LNCaP clone FGC (cell line): ENCODE measurements at regions not wholly inside any gene's neighbourhood (a gene's known extent, or its start where the extent isn't known, plus 50 kb on each side); places are given as distances from the start of the nearest gene placed in this dataset.
A peak's percentile ranks its signal among the peaks of the same experiment; 100 is the strongest.

Experiments used
- DNase-seq: peaks from one replicate; pipeline ENCODE4 v3.0.0-alpha.2; 2011; ENCODE audit warnings: low read depth
- H3K4me3 ChIP-seq: 2 replicates; pipeline ENCODE4 v1.5.1; 2011; ENCODE audit warnings: mild to moderate bottlenecking, low read depth, low read length, control low read depth
- TF ChIP-seq, protein P1 (sequence below): IDR thresholded peaks from 2 replicates; pipeline ENCODE4 v1.5.1; 2012; ENCODE audit warnings: mild to moderate bottlenecking; ENCODE audit not compliant: control insufficient read depth, insufficient read depth; ENCODE audit errors: extremely low read depth

DNA sequence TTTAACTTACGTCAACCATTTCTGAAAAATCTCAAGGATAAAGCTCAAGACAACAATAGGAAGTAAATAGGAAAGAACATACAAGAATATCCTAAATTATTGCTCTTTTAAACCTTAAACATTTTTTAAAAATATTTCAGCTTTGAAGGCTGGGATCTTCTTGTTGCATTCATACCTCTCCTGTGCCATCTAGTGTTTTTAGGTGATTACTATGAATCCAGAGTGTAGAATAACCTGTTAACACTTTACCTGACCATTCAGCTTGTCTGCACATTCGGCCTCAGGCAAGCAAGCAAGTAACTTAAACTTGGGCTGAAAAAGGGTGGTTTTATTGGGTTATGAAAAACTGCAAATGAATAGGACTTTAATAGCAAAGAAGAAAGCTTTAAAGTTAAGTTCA lies 507.8 kb upstream of the INTU start:
- DNase-seq: peak; percentile 4
- no peak overlapping the region for H3K4me3 ChIP-seq
- TF ChIP-seq, protein P1, sequence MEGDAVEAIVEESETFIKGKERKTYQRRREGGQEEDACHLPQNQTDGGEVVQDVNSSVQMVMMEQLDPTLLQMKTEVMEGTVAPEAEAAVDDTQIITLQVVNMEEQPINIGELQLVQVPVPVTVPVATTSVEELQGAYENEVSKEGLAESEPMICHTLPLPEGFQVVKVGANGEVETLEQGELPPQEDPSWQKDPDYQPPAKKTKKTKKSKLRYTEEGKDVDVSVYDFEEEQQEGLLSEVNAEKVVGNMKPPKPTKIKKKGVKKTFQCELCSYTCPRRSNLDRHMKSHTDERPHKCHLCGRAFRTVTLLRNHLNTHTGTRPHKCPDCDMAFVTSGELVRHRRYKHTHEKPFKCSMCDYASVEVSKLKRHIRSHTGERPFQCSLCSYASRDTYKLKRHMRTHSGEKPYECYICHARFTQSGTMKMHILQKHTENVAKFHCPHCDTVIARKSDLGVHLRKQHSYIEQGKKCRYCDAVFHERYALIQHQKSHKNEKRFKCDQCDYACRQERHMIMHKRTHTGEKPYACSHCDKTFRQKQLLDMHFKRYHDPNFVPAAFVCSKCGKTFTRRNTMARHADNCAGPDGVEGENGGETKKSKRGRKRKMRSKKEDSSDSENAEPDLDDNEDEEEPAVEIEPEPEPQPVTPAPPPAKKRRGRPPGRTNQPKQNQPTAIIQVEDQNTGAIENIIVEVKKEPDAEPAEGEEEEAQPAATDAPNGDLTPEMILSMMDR: peak; percentile 69

DNA sequence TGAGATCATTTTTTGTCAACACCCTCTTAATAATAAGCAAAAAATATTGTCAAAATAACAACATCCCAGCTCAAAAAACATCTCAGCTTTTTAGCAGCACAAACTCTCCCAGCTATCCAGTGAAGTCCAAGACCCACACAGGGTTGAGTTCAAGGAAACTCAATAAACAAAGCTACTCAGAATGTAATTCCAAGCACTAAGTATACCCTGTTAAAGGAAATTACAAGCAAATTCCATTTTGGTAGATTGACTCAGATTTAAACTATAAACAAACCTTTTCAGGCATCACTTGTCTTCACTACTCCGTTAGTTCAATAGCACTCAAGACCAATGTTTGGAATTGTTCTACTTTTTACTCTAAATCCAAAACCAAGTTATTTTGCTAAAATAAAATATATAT lies 506.0 kb upstream of the INTU start:
- DNase-seq: no peak
- TF ChIP-seq, protein P1: no peak
- no peak overlapping the region for H3K4me3 ChIP-seq

DNA sequence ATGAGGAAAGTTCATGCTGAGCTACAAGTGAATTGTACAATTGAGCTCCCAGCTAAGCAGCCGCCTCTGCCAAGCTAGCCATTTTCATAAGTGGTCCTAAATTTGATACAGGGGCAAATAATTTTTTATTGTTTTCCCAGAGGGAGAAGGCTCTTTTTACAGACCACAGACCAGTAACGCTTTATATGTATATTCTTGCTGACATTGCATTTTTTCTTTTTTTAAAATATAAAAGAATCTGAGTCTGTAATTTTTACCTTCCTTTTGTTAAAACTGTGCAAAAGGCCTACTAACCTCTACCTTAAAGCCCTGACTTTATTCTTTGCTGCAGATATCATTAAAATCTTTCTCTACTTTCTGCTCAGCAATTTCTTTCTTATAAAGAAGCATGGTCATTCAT lies 501.2 kb upstream of the INTU start:
- no peak overlapping the region for H3K4me3 ChIP-seq
- DNase-seq: no peak
- TF ChIP-seq, protein P1: no peak

DNA sequence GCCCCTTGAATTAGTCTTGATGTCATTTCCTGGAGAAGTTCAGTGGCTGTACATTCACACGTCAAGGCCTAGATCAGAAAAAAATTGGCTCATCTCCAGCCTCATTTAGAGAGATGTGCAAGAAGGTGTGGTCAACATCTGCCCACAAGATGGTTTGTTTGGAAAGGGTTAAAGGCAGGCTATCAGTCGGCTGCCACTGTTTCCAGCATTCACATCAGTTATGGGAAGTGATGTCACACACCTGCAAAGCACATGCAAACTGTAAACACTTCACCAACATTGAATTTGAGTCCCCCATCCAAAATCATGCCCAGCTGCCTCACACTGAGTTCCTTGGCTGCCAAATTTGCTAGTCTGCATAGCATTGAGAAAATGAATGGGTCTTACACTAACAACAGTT lies 498.3 kb upstream of the INTU start:
- TF ChIP-seq, protein P1: no peak
- no peak overlapping the region for H3K4me3 ChIP-seq
- no peak for DNase-seq

DNA sequence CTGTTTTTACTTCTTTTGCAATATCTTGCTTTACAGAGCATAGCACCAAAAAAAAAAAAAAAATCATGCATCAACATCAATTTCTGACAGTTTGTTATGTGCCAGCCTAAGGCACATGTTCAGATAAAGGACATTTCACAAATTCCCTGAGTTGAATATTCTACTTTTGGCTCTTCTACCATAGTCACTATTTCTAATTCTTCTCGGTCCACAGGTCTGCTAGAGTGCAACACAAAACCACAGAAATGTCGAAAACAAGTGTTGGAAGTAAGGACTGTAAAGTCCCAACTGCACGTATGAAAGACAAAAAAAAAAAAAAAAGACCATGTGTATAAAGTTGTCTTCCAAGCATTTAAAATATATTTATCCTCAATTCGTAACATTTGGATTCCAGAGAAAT lies 494.2 kb upstream of the INTU start:
- TF ChIP-seq, protein P1: no peak
- no peak overlapping the region for H3K4me3 ChIP-seq
- DNase-seq: no peak

DNA sequence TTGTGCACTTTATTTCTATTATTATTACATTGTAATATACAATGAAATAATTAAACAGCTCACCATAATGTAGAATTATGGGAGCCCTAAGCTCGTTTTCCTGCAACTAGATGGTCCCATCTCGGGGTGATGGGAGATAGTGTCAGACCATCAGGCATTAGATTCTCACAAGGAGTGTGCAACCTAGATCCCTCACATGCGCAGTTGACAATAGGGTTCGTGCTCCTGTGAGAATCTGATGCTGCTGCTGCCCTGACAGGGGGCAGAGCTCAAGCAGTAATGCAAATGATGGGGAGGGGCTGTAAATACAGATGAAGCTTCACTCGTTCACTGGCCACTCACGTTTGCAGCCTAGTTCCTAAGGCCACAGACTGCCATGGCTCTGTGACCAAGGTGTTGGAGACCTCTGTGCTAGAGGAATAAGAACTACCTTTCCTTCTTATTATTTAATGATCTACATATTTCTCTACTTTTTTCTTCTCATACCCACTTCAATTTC lies 492.9 kb upstream of the INTU start:
- H3K4me3 ChIP-seq: no peak overlapping the region
- TF ChIP-seq, protein P1: no peak
- DNase-seq: no peak

DNA sequence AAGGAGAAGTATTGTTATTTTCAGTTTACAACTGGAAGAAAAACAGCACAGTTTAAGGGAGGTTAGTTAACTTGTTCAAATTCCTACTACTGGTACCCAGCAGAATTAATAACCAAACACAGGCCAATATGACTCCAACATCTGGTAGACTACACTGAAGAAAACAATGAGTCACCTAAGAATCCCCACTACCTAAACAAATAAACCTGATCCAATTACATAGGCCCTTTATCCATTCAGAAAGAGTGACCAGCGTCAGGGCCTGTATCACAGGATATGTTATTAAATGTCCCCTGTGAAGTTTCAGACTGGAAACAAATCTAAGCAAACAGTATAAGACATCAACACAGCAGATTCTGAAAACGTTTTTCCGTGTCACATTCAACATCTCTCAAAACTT lies 492.5 kb upstream of the INTU start:
- no peak overlapping the region for H3K4me3 ChIP-seq
- DNase-seq: no peak
- TF ChIP-seq, protein P1: no peak
